Liver (tissue), 8 donors: ENCODE measurements at regions not wholly inside any gene's neighbourhood (a gene's known extent, or its start where the extent isn't known, plus 50 kb on each side); places are given as distances from the start of the nearest gene placed in this dataset.

ENCODE experiments used
- DNase-seq: peaks from one replicate; pipeline ENCODE4 v3.0.0-alpha.2; 2017; ENCODE audit warnings: low spot score
- H3K27ac ChIP-seq, 2 donors: one replicate each; pipeline ENCODE4 v1.7.0; 2013; ENCODE audit warnings: inconsistent platforms in 2 of 2, low read length in 2 of 2, control low read depth in 1 of 2, low read depth in 1 of 2, mild to moderate bottlenecking in 1 of 2
- H3K27me3 ChIP-seq, 4 donors: one replicate each; pipeline versions ENCODE4 v1.6.1 to v1.7.0; 2013; ENCODE audit warnings: low read length in 3 of 4, inconsistent platforms in 1 of 4, mild to moderate bottlenecking in 1 of 4, moderate library complexity in 1 of 4; ENCODE audit not compliant: control insufficient read depth in 4 of 4, insufficient read depth in 4 of 4
- H3K36me3 ChIP-seq, 4 donors: one replicate each; pipeline versions ENCODE4 v1.6.1 to v1.7.0; 2013; ENCODE audit warnings: low read length in 3 of 4, mild to moderate bottlenecking in 3 of 4, low read depth in 1 of 4, moderate library complexity in 1 of 4; ENCODE audit not compliant: control insufficient read depth in 4 of 4, insufficient read depth in 3 of 4
- H3K4me1 ChIP-seq, 4 donors: one replicate each; pipeline versions ENCODE4 v1.6.1 to v1.7.0; 2013; ENCODE audit warnings: low read length in 3 of 4, mild to moderate bottlenecking in 3 of 4, moderate library complexity in 1 of 4; ENCODE audit not compliant: control insufficient read depth in 4 of 4, insufficient read depth in 4 of 4
- H3K4me3 ChIP-seq, 3 donors: one replicate each; pipeline versions ENCODE4 v1.6.1 to v1.7.0; 2013; ENCODE audit warnings: low read length in 3 of 3, control low read depth in 1 of 3, low read depth in 1 of 3, mild to moderate bottlenecking in 1 of 3
- H3K9ac ChIP-seq, 2 donors: one replicate each; pipeline ENCODE4 v1.7.0; 2013; ENCODE audit warnings: low read length in 2 of 2, mild to moderate bottlenecking in 2 of 2, moderate library complexity in 2 of 2, control low read depth in 1 of 2, low read depth in 1 of 2
- H3K9me3 ChIP-seq, 4 donors: one replicate each; pipeline versions ENCODE4 v1.6.1 to v1.7.0; 2013; ENCODE audit warnings: low read length in 3 of 4; ENCODE audit not compliant: control insufficient read depth in 4 of 4
- ATF3 ChIP-seq: IDR thresholded peaks from 2 replicates; pipeline ENCODE4 v1.6.1; 2016; ENCODE audit warnings: antibody characterized with exemption
- CTCF ChIP-seq: fragments of 150-350 bp; IDR thresholded peaks from 2 replicates; pipeline ENCODE4 v1.5.1; 2017; ENCODE audit warnings: improper control_type of control experiment, low read depth, low read length; ENCODE audit not compliant: missing input control
- EGR1 ChIP-seq, 2 donors: IDR thresholded peaks; 2 replicates each; pipeline ENCODE4 v1.6.1; 2016 to 2018; ENCODE audit warnings: antibody characterized with exemption in 2 of 2, low read depth in 2 of 2
- FOXA1 ChIP-seq: IDR thresholded peaks from 2 replicates; pipeline ENCODE4 v1.6.1; 2016; ENCODE audit warnings: antibody characterized with exemption
- FOXA2 ChIP-seq: IDR thresholded peaks from 2 replicates; pipeline ENCODE4 v1.6.1; 2016; ENCODE audit warnings: antibody characterized with exemption
- GABPA ChIP-seq, 2 donors: IDR thresholded peaks in 1 of 2; conservative IDR thresholded peaks in 1 of 2; 2 replicates each; pipeline ENCODE4 v1.6.1; 2016; ENCODE audit warnings: antibody characterized with exemption in 2 of 2, mild to moderate bottlenecking in 1 of 2, moderate library complexity in 1 of 2
- HNF4A ChIP-seq, 2 donors: conservative IDR thresholded peaks; 2 replicates each; pipeline ENCODE4 v1.6.1; 2016; ENCODE audit warnings: antibody characterized with exemption in 2 of 2, mild to moderate bottlenecking in 2 of 2
- HNF4G ChIP-seq: IDR thresholded peaks from 2 replicates; pipeline ENCODE4 v1.6.1; 2016; ENCODE audit warnings: antibody characterized with exemption
- JUND ChIP-seq, 2 donors: IDR thresholded peaks; 2 replicates each; pipeline ENCODE4 v1.6.1; 2016; ENCODE audit warnings: antibody characterized with exemption in 2 of 2
- NR2F2 ChIP-seq: IDR thresholded peaks from 2 replicates; pipeline ENCODE4 v1.6.1; 2016; ENCODE audit warnings: antibody characterized with exemption
- RAD21 ChIP-seq, 2 donors: IDR thresholded peaks; 2 replicates each; pipeline ENCODE4 v1.6.1; 2016; ENCODE audit warnings: antibody characterized with exemption in 2 of 2, mild to moderate bottlenecking in 2 of 2
- RXRA ChIP-seq, 2 donors: IDR thresholded peaks; 2 replicates each; pipeline ENCODE4 v1.6.1; 2017 to 2018; ENCODE audit warnings: antibody characterized with exemption in 2 of 2, mild to moderate bottlenecking in 1 of 2
- SP1 ChIP-seq: IDR thresholded peaks from 2 replicates; pipeline ENCODE4 v1.6.1; 2018; ENCODE audit warnings: antibody characterized with exemption, mild to moderate bottlenecking
- TAF1 ChIP-seq: conservative IDR thresholded peaks from 2 replicates; pipeline ENCODE4 v1.6.1; 2016; ENCODE audit warnings: antibody characterized with exemption, mild to moderate bottlenecking
- YY1 ChIP-seq: IDR thresholded peaks from 2 replicates; pipeline ENCODE4 v1.6.1; 2016; ENCODE audit warnings: antibody characterized with exemption, mild to moderate bottlenecking
- ZBTB33 ChIP-seq: IDR thresholded peaks from 2 replicates; pipeline ENCODE4 v1.6.1; 2016; ENCODE audit warnings: antibody characterized with exemption
- WGBS: extraction: QIAGEN DNeasy Blood & Tissue Kit; methylation state at CpG from one replicate; pipeline ENCODE4 v1.1.7; 2013; 5-methylcytosine and 5-hydroxymethylcytosine counted together
- TF ChIP-seq, protein P1 (sequence below): IDR thresholded peaks from 2 replicates; pipeline ENCODE4 v1.6.1; 2016; ENCODE audit warnings: antibody characterized with exemption
- TF ChIP-seq, protein P2 (sequence below): IDR thresholded peaks from 2 replicates; pipeline ENCODE4 v1.6.1; 2016; ENCODE audit warnings: antibody characterized with exemption, mild to moderate bottlenecking
- donor health status: healthy.
- donor health status: healthy.
- donor health status: healthy.
- donor health status: healthy.
- donor health status: healthy.

- Histone ChIP-seq H3K9ac (no peak overlapping the region), H3K4me1 (no peaks in the 10 kb centered on the region), H3K9me3 (peaks cover 0 to 2% (median 0%) of the 10 kb centered on the region in 4 donors), H3K27ac (no peak overlapping the region), H3K4me3 (no peak overlapping the region), H3K27me3 (peaks cover 0 to 4% (median 0%) of the 10 kb centered on the region in 4 donors), H3K36me3 (no peaks in the 10 kb centered on the region)
- no peak for DNase-seq
- 76% methylated on average over 6 of the region's 6 CpGs for WGBS
- TF ChIP-seq FOXA2: no peak
- no peak for TF ChIP-seq JUND (IDR thresholded peaks at IDR 0.05)
- TF ChIP-seq TAF1: no peak
- TF ChIP-seq HNF4G: no peak
- no peak for TF ChIP-seq ZBTB33
- TF ChIP-seq, protein P1, sequence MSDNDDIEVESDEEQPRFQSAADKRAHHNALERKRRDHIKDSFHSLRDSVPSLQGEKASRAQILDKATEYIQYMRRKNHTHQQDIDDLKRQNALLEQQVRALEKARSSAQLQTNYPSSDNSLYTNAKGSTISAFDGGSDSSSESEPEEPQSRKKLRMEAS: no peak
- no peak for TF ChIP-seq EGR1 (IDR thresholded peaks at IDR 0.05; ENCODE audit: low read depth in 2 of 2)
- TF ChIP-seq NR2F2: no peak
- no peak for TF ChIP-seq YY1
- TF ChIP-seq RAD21 (IDR thresholded peaks at IDR 0.05): no peak
- TF ChIP-seq, protein P2, sequence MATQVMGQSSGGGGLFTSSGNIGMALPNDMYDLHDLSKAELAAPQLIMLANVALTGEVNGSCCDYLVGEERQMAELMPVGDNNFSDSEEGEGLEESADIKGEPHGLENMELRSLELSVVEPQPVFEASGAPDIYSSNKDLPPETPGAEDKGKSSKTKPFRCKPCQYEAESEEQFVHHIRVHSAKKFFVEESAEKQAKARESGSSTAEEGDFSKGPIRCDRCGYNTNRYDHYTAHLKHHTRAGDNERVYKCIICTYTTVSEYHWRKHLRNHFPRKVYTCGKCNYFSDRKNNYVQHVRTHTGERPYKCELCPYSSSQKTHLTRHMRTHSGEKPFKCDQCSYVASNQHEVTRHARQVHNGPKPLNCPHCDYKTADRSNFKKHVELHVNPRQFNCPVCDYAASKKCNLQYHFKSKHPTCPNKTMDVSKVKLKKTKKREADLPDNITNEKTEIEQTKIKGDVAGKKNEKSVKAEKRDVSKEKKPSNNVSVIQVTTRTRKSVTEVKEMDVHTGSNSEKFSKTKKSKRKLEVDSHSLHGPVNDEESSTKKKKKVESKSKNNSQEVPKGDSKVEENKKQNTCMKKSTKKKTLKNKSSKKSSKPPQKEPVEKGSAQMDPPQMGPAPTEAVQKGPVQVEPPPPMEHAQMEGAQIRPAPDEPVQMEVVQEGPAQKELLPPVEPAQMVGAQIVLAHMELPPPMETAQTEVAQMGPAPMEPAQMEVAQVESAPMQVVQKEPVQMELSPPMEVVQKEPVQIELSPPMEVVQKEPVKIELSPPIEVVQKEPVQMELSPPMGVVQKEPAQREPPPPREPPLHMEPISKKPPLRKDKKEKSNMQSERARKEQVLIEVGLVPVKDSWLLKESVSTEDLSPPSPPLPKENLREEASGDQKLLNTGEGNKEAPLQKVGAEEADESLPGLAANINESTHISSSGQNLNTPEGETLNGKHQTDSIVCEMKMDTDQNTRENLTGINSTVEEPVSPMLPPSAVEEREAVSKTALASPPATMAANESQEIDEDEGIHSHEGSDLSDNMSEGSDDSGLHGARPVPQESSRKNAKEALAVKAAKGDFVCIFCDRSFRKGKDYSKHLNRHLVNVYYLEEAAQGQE: no peak
- no peak for TF ChIP-seq GABPA (IDR thresholded peaks at IDR 0.05 in 1 of 2, conservative IDR thresholded peaks at IDR 0.05 in 1 of 2)
- no peak for TF ChIP-seq FOXA1
- TF ChIP-seq ATF3: no peak
- TF ChIP-seq RXRA (IDR thresholded peaks at IDR 0.05): no peak
Observed at GRCh38 chr5:38692781-38693527, 136.5 kb upstream of the LIFR start.

- Histone ChIP-seq H3K36me3 (no peaks in the 10 kb centered on the region), H3K4me1 (no peaks in the 10 kb centered on the region), H3K9ac (no peak overlapping the region), H3K27me3 (peaks cover 0 to 7% (median 0%) of the 10 kb centered on the region in 4 donors), H3K4me3 (no peak overlapping the region), H3K9me3 (no peaks in the 10 kb centered on the region), H3K27ac (peak overlapping the region in 1 of 2 donors; percentile 38)
- DNase-seq: no peak
- TF ChIP-seq SP1 (peak; percentile 29), RXRA (IDR thresholded peaks at IDR 0.05) (peak in 1 of 2 donors; percentile 14), HNF4A (conservative IDR thresholded peaks at IDR 0.05) (no peak), RAD21 (IDR thresholded peaks at IDR 0.05) (peak in 1 of 2 donors; percentile 35), NR2F2 (peak; percentile 95), CTCF (no peak), EGR1 (IDR thresholded peaks at IDR 0.05; ENCODE audit: low read depth in 2 of 2) (no peak), FOXA1 (no peak), YY1 (no peak), TAF1 (no peak), ZBTB33 (no peak)
- TF ChIP-seq, protein P1: no peak
- WGBS: 51% methylated on average over 9 of the region's 9 CpGs
Observed at GRCh38 chr5:38695021-38695958, 138.8 kb upstream of the LIFR start.
